ENCODE measurements at regions not wholly inside any gene's neighbourhood (a gene's known extent, or its start where the extent isn't known, plus 50 kb on each side); places are given as distances from the start of the nearest gene placed in this dataset.

- TF ChIP-seq, protein P1, sequence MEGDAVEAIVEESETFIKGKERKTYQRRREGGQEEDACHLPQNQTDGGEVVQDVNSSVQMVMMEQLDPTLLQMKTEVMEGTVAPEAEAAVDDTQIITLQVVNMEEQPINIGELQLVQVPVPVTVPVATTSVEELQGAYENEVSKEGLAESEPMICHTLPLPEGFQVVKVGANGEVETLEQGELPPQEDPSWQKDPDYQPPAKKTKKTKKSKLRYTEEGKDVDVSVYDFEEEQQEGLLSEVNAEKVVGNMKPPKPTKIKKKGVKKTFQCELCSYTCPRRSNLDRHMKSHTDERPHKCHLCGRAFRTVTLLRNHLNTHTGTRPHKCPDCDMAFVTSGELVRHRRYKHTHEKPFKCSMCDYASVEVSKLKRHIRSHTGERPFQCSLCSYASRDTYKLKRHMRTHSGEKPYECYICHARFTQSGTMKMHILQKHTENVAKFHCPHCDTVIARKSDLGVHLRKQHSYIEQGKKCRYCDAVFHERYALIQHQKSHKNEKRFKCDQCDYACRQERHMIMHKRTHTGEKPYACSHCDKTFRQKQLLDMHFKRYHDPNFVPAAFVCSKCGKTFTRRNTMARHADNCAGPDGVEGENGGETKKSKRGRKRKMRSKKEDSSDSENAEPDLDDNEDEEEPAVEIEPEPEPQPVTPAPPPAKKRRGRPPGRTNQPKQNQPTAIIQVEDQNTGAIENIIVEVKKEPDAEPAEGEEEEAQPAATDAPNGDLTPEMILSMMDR (IDR thresholded peaks at IDR 0.05): no peak
- TF ChIP-seq EP300 (IDR thresholded peaks at IDR 0.05): no peak
These were observed 504.4 kb upstream of the LMO3 start for GRCh38 chr12:17110316-17110715.
